HG03135 (cell line): ENCODE measurements at regions not wholly inside any gene's neighbourhood (a gene's known extent, or its start where the extent isn't known, plus 50 kb on each side); places are given as distances from the start of the nearest gene placed in this dataset.

Source experiments
- ATAC-seq: cut with Tn5 transposase; IDR thresholded peaks from one replicate; pipeline ENCODE4 v1.9.1; 2021; ENCODE audit warnings: mild to moderate bottlenecking, moderate library complexity; ENCODE audit not compliant: unreplicated experiment

GRCh38 chr7:24469118-24469517 is 104.1 kb upstream of the PALS2 start:
- no peak for ATAC-seq

- ATAC-seq: no peak
These were observed 101.2 kb upstream of the PALS2 start for GRCh38 chr7:24472093-24472492.

GRCh38 chr7:24475166-24475961 is 97.9 kb upstream of the PALS2 start:
- no peak for ATAC-seq

- no peak for ATAC-seq
These were observed 97.0 kb upstream of the PALS2 start for GRCh38 chr7:24476227-24476626.

GRCh38 chr7:24477398-24478136 is 95.7 kb upstream of the PALS2 start:
- ATAC-seq: no peak

- ATAC-seq: no peak
These were observed 95.1 kb upstream of the PALS2 start for GRCh38 chr7:24478137-24478655.

GRCh38 chr7:24480501-24480900 is 92.8 kb upstream of the PALS2 start:
- no peak for ATAC-seq

- ATAC-seq: no peak
These were observed 89.4 kb upstream of the PALS2 start for GRCh38 chr7:24483804-24484203.

- ATAC-seq: no peak
These were observed 80.7 kb upstream of the PALS2 start for GRCh38 chr7:24492576-24492975.

- no peak for ATAC-seq
These were observed 78.4 kb upstream of the PALS2 start for GRCh38 chr7:24494832-24495231.

GRCh38 chr7:24496036-24496435 is 77.2 kb upstream of the PALS2 start:
- no peak for ATAC-seq

- no peak for ATAC-seq
These were observed 74.8 kb upstream of the PALS2 start for GRCh38 chr7:24498439-24498838.

- ATAC-seq: no peak
These were observed 73.4 kb upstream of the PALS2 start for GRCh38 chr7:24499871-24500270.

GRCh38 chr7:24500599-24500998 is 72.7 kb upstream of the PALS2 start:
- no peak for ATAC-seq

- no peak for ATAC-seq
These were observed 72.2 kb upstream of the PALS2 start for GRCh38 chr7:24501009-24501408.

- ATAC-seq: no peak
These were observed 71.7 kb upstream of the PALS2 start for GRCh38 chr7:24501443-24502134.

GRCh38 chr7:24502135-24502488 is 71.1 kb upstream of the PALS2 start:
- ATAC-seq: no peak

- ATAC-seq: no peak
These were observed 69.7 kb upstream of the PALS2 start for GRCh38 chr7:24503506-24503905.

GRCh38 chr7:24504040-24504439 is 69.2 kb upstream of the PALS2 start:
- ATAC-seq: no peak

GRCh38 chr7:24504836-24505235 is 68.4 kb upstream of the PALS2 start:
- no peak for ATAC-seq

GRCh38 chr7:24505968-24506367 is 67.3 kb upstream of the PALS2 start:
- ATAC-seq: no peak

- no peak for ATAC-seq
These were observed 64.9 kb upstream of the PALS2 start for GRCh38 chr7:24508316-24508715.
